ENCODE measurements at regions not wholly inside any gene's neighbourhood (a gene's known extent, or its start where the extent isn't known, plus 50 kb on each side); places are given as distances from the start of the nearest gene placed in this dataset.

DNA sequence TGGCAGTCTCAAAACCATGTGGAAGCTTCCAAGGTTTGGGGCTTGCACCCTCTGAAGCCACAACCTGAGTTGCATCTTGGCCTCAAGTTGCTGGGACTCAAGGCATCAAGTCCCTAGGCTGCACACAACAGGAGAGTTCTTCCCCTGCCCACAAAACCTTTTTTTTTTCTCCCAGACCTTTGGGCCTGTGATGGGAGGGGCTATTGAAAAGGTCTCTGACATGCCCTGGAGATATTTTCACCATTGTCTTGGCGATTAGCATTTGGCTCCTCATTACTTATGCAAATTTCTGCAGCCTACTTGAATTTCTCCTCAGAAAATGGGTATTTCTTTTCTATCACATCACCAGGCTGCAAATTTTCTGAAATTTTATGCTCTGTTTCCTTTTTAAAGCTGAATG is 349.5 kb upstream of the EDA2R start:
- TF ChIP-seq, protein P1, sequence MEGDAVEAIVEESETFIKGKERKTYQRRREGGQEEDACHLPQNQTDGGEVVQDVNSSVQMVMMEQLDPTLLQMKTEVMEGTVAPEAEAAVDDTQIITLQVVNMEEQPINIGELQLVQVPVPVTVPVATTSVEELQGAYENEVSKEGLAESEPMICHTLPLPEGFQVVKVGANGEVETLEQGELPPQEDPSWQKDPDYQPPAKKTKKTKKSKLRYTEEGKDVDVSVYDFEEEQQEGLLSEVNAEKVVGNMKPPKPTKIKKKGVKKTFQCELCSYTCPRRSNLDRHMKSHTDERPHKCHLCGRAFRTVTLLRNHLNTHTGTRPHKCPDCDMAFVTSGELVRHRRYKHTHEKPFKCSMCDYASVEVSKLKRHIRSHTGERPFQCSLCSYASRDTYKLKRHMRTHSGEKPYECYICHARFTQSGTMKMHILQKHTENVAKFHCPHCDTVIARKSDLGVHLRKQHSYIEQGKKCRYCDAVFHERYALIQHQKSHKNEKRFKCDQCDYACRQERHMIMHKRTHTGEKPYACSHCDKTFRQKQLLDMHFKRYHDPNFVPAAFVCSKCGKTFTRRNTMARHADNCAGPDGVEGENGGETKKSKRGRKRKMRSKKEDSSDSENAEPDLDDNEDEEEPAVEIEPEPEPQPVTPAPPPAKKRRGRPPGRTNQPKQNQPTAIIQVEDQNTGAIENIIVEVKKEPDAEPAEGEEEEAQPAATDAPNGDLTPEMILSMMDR (IDR thresholded peaks at IDR 0.05; ENCODE audit: poor library complexity, severe bottlenecking): no peak
- TF ChIP-seq EP300 (conservative IDR thresholded peaks at IDR 0.05; ENCODE audit: poor library complexity, severe bottlenecking): no peak
- no peak for TF ChIP-seq SMC3 (conservative IDR thresholded peaks at IDR 0.05; ENCODE audit: poor library complexity)
- no peak for TF ChIP-seq EZH2 (IDR thresholded peaks at IDR 0.05; ENCODE audit: borderline replicate concordance, insufficient read depth, low read length, poor library complexity, severe bottlenecking)
- no peak for TF ChIP-seq POLR2AphosphoS5 (IDR thresholded peaks at IDR 0.05)
- TF ChIP-seq RAD21 (conservative IDR thresholded peaks at IDR 0.05): no peak
- TF ChIP-seq, protein P2, sequence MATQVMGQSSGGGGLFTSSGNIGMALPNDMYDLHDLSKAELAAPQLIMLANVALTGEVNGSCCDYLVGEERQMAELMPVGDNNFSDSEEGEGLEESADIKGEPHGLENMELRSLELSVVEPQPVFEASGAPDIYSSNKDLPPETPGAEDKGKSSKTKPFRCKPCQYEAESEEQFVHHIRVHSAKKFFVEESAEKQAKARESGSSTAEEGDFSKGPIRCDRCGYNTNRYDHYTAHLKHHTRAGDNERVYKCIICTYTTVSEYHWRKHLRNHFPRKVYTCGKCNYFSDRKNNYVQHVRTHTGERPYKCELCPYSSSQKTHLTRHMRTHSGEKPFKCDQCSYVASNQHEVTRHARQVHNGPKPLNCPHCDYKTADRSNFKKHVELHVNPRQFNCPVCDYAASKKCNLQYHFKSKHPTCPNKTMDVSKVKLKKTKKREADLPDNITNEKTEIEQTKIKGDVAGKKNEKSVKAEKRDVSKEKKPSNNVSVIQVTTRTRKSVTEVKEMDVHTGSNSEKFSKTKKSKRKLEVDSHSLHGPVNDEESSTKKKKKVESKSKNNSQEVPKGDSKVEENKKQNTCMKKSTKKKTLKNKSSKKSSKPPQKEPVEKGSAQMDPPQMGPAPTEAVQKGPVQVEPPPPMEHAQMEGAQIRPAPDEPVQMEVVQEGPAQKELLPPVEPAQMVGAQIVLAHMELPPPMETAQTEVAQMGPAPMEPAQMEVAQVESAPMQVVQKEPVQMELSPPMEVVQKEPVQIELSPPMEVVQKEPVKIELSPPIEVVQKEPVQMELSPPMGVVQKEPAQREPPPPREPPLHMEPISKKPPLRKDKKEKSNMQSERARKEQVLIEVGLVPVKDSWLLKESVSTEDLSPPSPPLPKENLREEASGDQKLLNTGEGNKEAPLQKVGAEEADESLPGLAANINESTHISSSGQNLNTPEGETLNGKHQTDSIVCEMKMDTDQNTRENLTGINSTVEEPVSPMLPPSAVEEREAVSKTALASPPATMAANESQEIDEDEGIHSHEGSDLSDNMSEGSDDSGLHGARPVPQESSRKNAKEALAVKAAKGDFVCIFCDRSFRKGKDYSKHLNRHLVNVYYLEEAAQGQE (IDR thresholded peaks at IDR 0.05; ENCODE audit: borderline replicate concordance): no peak
- no peak for TF ChIP-seq TAF1 (IDR thresholded peaks at IDR 0.05; ENCODE audit: low read depth)

Measured in neural cell (in vitro differentiated cells).